GM23248 (cell line): ENCODE measurements at regions not wholly inside any gene's neighbourhood (a gene's known extent, or its start where the extent isn't known, plus 50 kb on each side); places are given as distances from the start of the nearest gene placed in this dataset.

ENCODE experiments used
- EZH2 ChIP-seq: fragments of 200-600 bp; sonication (generic); IDR thresholded peaks from 2 replicates; pipeline ENCODE4 v1.6.1; 2018; ENCODE audit warnings: antibody characterized with exemption, mild to moderate bottlenecking; ENCODE audit not compliant: insufficient read depth, poor library complexity, severe bottlenecking
- EZH2phosphoT487 ChIP-seq: fragments of 200-600 bp; sonication (generic); IDR thresholded peaks from 2 replicates; pipeline ENCODE4 v1.6.1; 2018; ENCODE audit warnings: antibody characterized with exemption, moderate library complexity, mild to moderate bottlenecking, low read depth; ENCODE audit not compliant: insufficient read depth

- TF ChIP-seq EZH2phosphoT487 (no peak), EZH2 (no peak)
Observed at GRCh38 chr1:114263343-114263742, 109.7 kb upstream of the SYT6 start.
